CD8-positive, alpha-beta memory T cell (primary cell): ENCODE measurements at regions not wholly inside any gene's neighbourhood (a gene's known extent, or its start where the extent isn't known, plus 50 kb on each side); places are given as distances from the start of the nearest gene placed in this dataset.

Source experiments
- CTCF ChIA-PET: fragments of 350-600 bp; sonication (Branson Sonifier 250); formaldehyde crosslinking; loops from one replicate; lab custom pipeline; 2021; ENCODE audit warnings: antibody characterized with exemption; lab: Charles Lee
- POLR2A ChIA-PET: fragments of 350-600 bp; sonication (Branson Sonifier 250); formaldehyde crosslinking; loops from one replicate; lab custom pipeline; 2021; ENCODE audit warnings: antibody characterized with exemption; lab: Charles Lee
- DNase-seq, 5 donors: peaks; one replicate each; pipeline versions ENCODE4 v3.0.0 to v3.0.0-alpha.2; 2020 to 2022; ENCODE audit warnings: mixed read lengths in 1 of 5
- H3K27ac ChIP-seq: one replicate; pipeline ENCODE4 v1.7.0; 2013; ENCODE audit warnings: low read depth, mild to moderate bottlenecking, low read length, moderate library complexity
- H3K27me3 ChIP-seq: 2 replicates; pipeline ENCODE4 v1.7.0; 2013; ENCODE audit warnings: low read length, mild to moderate bottlenecking; ENCODE audit not compliant: insufficient read depth, poor library complexity, severe bottlenecking
- H3K36me3 ChIP-seq: 2 replicates; pipeline ENCODE4 v1.7.0; 2013; ENCODE audit warnings: mild to moderate bottlenecking, low read length, moderate library complexity; ENCODE audit not compliant: insufficient read depth
- H3K4me1 ChIP-seq: 2 replicates; pipeline ENCODE4 v1.7.0; 2013; ENCODE audit warnings: mild to moderate bottlenecking, low read length, moderate library complexity; ENCODE audit not compliant: insufficient read depth
- H3K4me3 ChIP-seq: 2 replicates; pipeline ENCODE4 v1.7.0; 2013; ENCODE audit warnings: mild to moderate bottlenecking, low read length
- H3K9me3 ChIP-seq: 2 replicates; pipeline ENCODE4 v1.7.0; 2013; ENCODE audit warnings: mild to moderate bottlenecking, low read length
- H3K27ac Mint-ChIP-seq, 8 donors: one replicate each; pipeline ENCODE4 v1.8.0; 2020 to 2021; ENCODE audit warnings: mixed read lengths in 8 of 8, mild to moderate bottlenecking in 6 of 8, inconsistent platforms in 3 of 8, moderate library complexity in 3 of 8
- H3K27me3 Mint-ChIP-seq, 2 donors: one replicate each; pipeline ENCODE4 v1.8.0; 2020 to 2021; ENCODE audit warnings: mixed read lengths in 2 of 2, mild to moderate bottlenecking in 1 of 2, moderate library complexity in 1 of 2
- H3K36me3 Mint-ChIP-seq, 3 donors: one replicate each; pipeline ENCODE4 v1.8.0; 2020 to 2021; ENCODE audit warnings: mixed read lengths in 3 of 3, inconsistent platforms in 1 of 3, mild to moderate bottlenecking in 1 of 3
- H3K4me1 Mint-ChIP-seq, 3 donors: one replicate each; pipeline ENCODE4 v1.8.0; 2020 to 2021; ENCODE audit warnings: mixed read lengths in 3 of 3, inconsistent platforms in 1 of 3, mild to moderate bottlenecking in 1 of 3
- H3K4me3 Mint-ChIP-seq, 7 donors: one replicate each; pipeline ENCODE4 v1.8.0; 2020 to 2021; ENCODE audit warnings: mixed read lengths in 7 of 7, mild to moderate bottlenecking in 6 of 7, moderate library complexity in 4 of 7, inconsistent platforms in 2 of 7
- H3K9me3 Mint-ChIP-seq, 5 donors: one replicate each; pipeline ENCODE4 v1.8.0; 2020 to 2022; ENCODE audit warnings: mixed read lengths in 5 of 5, mild to moderate bottlenecking in 3 of 5, moderate library complexity in 2 of 5, inconsistent platforms in 1 of 5

DNA sequence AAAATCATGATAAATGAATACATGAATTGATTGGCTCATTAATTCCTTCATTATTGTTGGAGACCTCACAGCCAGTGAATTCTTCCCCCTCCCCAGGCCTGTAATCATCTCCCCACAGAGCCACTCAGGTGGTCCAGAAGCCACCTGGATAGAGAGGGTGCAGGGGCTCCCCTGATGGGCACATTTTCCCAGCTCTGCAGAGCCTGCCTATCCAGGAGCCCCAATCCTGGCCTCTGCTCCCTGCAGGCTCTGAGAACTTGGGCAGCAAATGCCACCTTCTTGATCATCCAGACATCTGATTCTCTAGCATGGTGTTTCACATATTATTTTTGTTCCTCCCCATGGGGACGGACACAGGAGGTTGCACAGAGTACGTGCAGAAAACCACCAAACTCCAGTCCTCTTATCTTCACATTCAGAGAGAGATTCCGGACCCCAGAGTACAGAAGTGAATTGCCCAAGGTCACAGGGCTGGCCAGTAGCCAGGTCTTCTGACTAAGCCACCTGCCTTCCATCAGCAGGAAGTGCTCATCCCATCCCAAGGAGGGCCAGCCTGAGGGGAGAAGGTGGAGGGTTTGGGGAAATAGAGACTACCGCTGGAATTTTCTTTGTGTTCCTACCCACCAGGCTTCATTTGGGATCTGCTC is 348.0 kb downstream of the BUD13 start:
- Mint-ChIP-seq H3K4me1 (no peaks in the 10 kb centered on the region), H3K4me3 (no peak overlapping the region), H3K27me3 (peaks cover 8 to 43% of the 10 kb centered on the region in 2 donors), H3K27ac (no peak overlapping the region), H3K9me3 (no peaks in the 10 kb centered on the region), H3K36me3 (no peaks in the 10 kb centered on the region)
- DNase-seq = no peak
- CTCF ChIA-PET = no interaction called here
- Histone ChIP-seq H3K27ac (no peak overlapping the region), H3K36me3 (no peaks in the 10 kb centered on the region), H3K27me3 (no peaks in the 10 kb centered on the region), H3K4me1 (no peaks in the 10 kb centered on the region), H3K9me3 (no peaks in the 10 kb centered on the region), H3K4me3 (no peak overlapping the region)
- POLR2A ChIA-PET = no interaction called here

DNA sequence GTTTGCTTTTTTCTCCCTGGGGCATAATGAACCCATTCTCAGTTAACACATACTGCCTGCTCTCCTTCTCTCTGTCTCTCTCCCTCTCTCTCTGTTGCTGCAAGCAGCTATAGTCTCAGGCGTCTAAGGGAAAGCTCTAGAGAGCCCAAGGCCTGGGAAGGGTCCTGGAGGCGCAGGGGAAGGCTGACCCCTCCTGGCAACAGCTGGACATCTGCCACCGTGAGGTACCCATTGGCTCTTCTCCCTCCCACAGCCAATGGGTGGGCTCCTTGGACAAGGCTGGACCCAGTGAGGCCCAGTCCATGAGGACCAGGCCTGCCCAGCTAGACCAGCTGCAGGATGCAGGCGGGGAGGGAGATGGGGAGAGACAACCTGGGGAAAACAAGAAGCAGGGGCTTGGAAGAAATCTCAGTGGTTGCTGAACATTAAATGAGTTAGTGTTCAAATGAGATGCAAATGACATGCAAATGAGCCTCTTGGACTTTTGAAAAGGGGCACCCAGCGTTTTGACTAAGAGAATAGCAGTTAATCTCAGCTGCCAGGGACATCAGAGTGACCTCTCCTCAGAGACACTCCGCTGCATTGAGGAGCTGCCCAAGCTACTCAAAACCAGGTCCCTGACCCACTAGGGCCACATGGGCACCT is 349.7 kb downstream of the BUD13 start:
- H3K9me3 Mint-ChIP-seq = no peaks in the 10 kb centered on the region
- H3K4me3 ChIP-seq = no peak overlapping the region
- H3K4me3 Mint-ChIP-seq = no peak overlapping the region
- no peak for DNase-seq
- H3K27ac ChIP-seq = no peak overlapping the region
- CTCF ChIA-PET = no interaction called here
- H3K27me3 ChIP-seq = no peaks in the 10 kb centered on the region
- H3K36me3 Mint-ChIP-seq = no peaks in the 10 kb centered on the region
- no peaks in the 10 kb centered on the region for H3K4me1 ChIP-seq
- POLR2A ChIA-PET = no interaction called here
- no peaks in the 10 kb centered on the region for H3K36me3 ChIP-seq
- no peaks in the 10 kb centered on the region for H3K9me3 ChIP-seq
- peaks cover 8 to 36% of the 10 kb centered on the region in 2 donors for H3K27me3 Mint-ChIP-seq
- no peak overlapping the region for H3K27ac Mint-ChIP-seq
- no peaks in the 10 kb centered on the region for H3K4me1 Mint-ChIP-seq

DNA sequence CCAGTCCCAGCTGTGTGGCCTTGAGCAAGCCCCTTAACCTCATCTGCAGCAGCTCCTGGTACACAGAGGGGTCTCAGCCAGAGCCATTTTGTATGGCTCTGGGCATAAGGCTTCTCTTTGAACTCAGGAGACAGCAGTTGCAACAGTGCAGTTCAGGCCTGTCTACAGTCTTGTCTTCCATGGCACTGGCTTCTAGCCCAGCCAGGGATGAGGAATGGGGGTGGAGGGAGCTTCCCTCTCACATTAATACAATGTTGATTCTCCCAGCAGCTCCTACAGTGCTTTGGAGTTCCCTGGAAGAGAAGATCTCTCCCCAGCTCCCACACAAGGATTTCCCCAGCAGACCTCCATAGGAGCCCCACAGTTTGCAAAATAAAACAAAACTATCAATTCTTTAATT is 350.2 kb downstream of the BUD13 start:
- no peaks in the 10 kb centered on the region for H3K4me1 ChIP-seq
- CTCF ChIA-PET = no interaction called here
- POLR2A ChIA-PET = no interaction called here
- Mint-ChIP-seq H3K9me3 (no peaks in the 10 kb centered on the region), H3K4me1 (no peaks in the 10 kb centered on the region), H3K27me3 (peaks cover 5 to 38% of the 10 kb centered on the region in 2 donors), H3K4me3 (no peak overlapping the region), H3K36me3 (no peaks in the 10 kb centered on the region), H3K27ac (no peak overlapping the region)
- no peak overlapping the region for H3K4me3 ChIP-seq
- H3K9me3 ChIP-seq = no peaks in the 10 kb centered on the region
- H3K36me3 ChIP-seq = no peaks in the 10 kb centered on the region
- no peaks in the 10 kb centered on the region for H3K27me3 ChIP-seq
- H3K27ac ChIP-seq = no peak overlapping the region
- no peak for DNase-seq

DNA sequence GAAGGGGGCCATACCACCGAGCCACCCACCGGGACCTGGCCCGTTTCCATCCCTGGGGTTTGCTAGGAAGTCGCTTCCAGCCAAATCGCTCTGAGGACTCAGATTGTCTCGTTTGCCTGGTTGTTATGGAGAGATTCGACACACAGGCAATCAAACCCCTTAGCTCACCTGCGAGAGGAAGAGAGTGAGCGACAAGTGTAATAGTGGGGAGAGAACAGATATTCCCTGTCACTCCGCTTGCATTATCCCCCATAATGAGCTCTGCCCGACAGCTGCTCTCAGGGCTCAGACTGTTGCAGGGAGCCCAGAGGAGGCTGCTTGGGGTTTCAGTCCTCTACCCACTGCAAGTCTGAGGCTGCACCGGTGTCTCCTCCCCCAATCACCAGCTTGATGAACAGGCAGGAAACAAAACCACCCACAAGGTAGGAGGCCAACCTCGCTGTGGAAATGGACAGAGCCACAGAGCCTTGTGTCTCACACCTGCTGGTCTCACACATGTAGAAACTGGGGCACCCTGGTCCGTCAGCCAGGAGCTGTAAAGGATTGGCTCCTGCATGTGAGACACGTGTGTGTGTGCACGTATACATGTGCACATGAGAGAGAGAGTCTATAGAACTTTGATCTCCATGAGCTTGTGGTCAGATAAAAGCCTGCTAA is 351.1 kb downstream of the BUD13 start:
- POLR2A ChIA-PET = no interaction called here
- CTCF ChIA-PET = no interaction called here
- no peaks in the 10 kb centered on the region for H3K36me3 ChIP-seq
- no peaks in the 10 kb centered on the region for H3K9me3 Mint-ChIP-seq
- DNase-seq = no peak
- H3K27ac ChIP-seq = no peak overlapping the region
- H3K27me3 Mint-ChIP-seq = peaks cover 3 to 40% of the 10 kb centered on the region in 2 donors
- H3K4me3 ChIP-seq = no peak overlapping the region
- H3K27me3 ChIP-seq = no peaks in the 10 kb centered on the region
- no peak overlapping the region for H3K4me3 Mint-ChIP-seq
- peak overlapping the region in 1 of 8 donors; percentile 13 for H3K27ac Mint-ChIP-seq
- no peaks in the 10 kb centered on the region for H3K4me1 Mint-ChIP-seq
- no peaks in the 10 kb centered on the region for H3K4me1 ChIP-seq
- H3K9me3 ChIP-seq = no peaks in the 10 kb centered on the region
- no peaks in the 10 kb centered on the region for H3K36me3 Mint-ChIP-seq

DNA sequence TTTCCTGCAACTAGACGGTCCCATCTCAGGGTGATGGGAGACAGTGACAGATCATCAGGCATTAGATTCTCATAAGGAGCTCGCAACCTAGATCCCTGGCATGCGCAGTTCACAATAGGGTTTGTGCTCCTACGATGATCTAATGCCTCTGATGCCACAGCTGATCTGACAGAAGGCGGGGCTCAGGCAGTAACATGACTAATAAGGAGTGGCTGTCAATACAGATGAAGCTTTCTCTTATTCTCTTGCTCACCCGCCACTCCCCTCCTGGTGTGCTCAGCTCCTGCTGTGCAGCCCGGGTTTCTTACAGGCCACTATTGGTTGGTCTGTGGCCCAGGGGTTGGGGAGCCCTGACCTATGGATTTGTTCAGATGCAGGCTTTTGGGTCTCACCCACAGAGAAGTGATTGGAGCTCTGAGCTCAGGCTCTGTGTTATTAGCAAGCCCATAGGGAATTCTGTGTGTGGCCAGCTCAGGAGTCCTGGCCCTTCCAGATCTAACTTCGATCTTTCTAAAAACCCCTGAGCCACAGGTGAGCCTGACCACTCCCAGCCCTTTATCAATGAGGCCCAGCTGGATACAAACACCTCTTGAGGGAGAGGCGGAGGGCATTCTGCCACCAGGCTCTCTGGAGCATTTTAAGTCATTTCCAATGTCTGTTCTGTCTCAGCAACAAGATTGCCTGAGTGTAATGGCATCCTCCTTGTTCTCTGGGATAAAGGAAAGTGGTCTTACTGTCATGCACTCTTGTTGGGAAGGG is 351.8 kb downstream of the BUD13 start:
- H3K27me3 ChIP-seq = no peaks in the 10 kb centered on the region
- H3K4me3 ChIP-seq = no peak overlapping the region
- H3K36me3 ChIP-seq = no peaks in the 10 kb centered on the region
- H3K4me1 Mint-ChIP-seq = no peaks in the 10 kb centered on the region
- peaks cover 3 to 37% of the 10 kb centered on the region in 2 donors for H3K27me3 Mint-ChIP-seq
- H3K4me3 Mint-ChIP-seq = no peak overlapping the region
- DNase-seq = no peak
- ChIA-PET CTCF (no interaction called here), POLR2A (no interaction called here)
- H3K9me3 Mint-ChIP-seq = no peaks in the 10 kb centered on the region
- no peaks in the 10 kb centered on the region for H3K4me1 ChIP-seq
- no peaks in the 10 kb centered on the region for H3K9me3 ChIP-seq
- no peak overlapping the region for H3K27ac Mint-ChIP-seq
- H3K27ac ChIP-seq = no peak overlapping the region
- H3K36me3 Mint-ChIP-seq = no peaks in the 10 kb centered on the region

DNA sequence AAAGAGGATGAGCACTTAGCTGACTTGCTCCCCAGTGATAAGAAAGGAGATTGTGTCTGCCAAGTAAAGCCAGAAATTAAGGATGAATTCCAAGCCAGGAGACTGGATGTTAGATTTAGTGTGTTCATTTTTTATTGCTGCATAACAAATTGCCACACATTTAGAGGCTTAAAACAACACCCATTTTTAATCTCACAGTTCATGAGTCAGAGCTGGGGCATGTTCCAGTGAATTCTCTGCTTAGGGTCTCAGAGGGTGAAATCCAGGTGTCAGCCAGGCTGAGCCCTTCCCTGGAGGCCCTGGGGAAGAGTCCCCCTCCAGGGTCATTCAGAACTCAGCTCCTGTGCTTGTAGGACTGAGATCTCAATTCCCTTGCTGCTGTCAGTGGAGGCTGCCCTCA is 352.8 kb downstream of the BUD13 start:
- Mint-ChIP-seq H3K27ac (no peak overlapping the region), H3K27me3 (peaks cover 4 to 34% of the 10 kb centered on the region in 2 donors), H3K4me3 (no peak overlapping the region), H3K4me1 (no peaks in the 10 kb centered on the region), H3K36me3 (no peaks in the 10 kb centered on the region), H3K9me3 (no peaks in the 10 kb centered on the region)
- H3K27ac ChIP-seq = no peak overlapping the region
- POLR2A ChIA-PET = no interaction called here
- H3K4me1 ChIP-seq = no peaks in the 10 kb centered on the region
- CTCF ChIA-PET = no interaction called here
- no peaks in the 10 kb centered on the region for H3K36me3 ChIP-seq
- no peak for DNase-seq
- no peak overlapping the region for H3K4me3 ChIP-seq
- H3K27me3 ChIP-seq = no peaks in the 10 kb centered on the region
- no peaks in the 10 kb centered on the region for H3K9me3 ChIP-seq

DNA sequence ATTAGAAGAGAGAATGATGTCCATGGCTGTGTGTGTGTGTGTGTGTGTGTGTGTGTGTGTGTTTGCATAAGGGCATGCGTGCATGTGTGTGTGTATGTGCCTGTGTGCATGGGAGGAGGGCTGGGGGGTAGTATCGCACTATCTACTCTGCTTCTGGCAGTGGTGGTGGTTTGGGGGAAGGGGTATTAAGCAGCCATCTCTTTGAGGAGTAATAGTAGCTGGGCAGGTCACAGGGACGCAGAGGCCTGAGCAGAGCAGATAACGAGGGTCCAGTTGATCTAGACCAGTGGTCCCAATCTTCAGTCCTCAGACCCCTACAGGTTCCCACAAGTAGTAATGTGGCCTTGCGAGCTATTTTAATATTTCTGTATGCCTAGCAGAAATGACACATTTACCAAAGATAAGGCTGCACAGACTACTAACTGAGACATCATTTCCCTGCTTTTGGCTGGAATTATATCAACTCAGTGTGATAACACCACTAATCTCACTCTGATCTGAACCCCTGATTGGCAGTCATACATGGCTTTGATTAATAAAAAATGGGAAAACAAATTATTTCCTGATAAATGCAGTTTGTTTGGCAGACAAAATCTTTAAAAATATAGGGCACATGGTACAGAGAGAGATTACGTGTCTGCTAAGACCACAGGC is 354.3 kb downstream of the BUD13 start:
- H3K27me3 Mint-ChIP-seq = peaks cover 6 to 30% of the 10 kb centered on the region in 2 donors
- Histone ChIP-seq H3K36me3 (no peaks in the 10 kb centered on the region), H3K9me3 (no peaks in the 10 kb centered on the region), H3K27me3 (no peaks in the 10 kb centered on the region), H3K27ac (no peak overlapping the region), H3K4me3 (no peak overlapping the region), H3K4me1 (no peaks in the 10 kb centered on the region)
- CTCF ChIA-PET = no interaction called here
- POLR2A ChIA-PET = no interaction called here
- DNase-seq = no peak
- no peak overlapping the region for H3K4me3 Mint-ChIP-seq
- no peak overlapping the region for H3K27ac Mint-ChIP-seq
- H3K36me3 Mint-ChIP-seq = no peaks in the 10 kb centered on the region
- no peaks in the 10 kb centered on the region for H3K4me1 Mint-ChIP-seq
- H3K9me3 Mint-ChIP-seq = no peaks in the 10 kb centered on the region
